H9 (cell line): ENCODE measurements at regions not wholly inside any gene's neighbourhood (a gene's known extent, or its start where the extent isn't known, plus 50 kb on each side); places are given as distances from the start of the nearest gene placed in this dataset.

Experiments
- DNase-seq: peaks from one replicate; pipeline ENCODE4 v3.0.0-alpha.2; 2017
- H2AFZ ChIP-seq: one replicate; pipeline ENCODE4 v1.6.1; 2013; ENCODE audit warnings: mild to moderate bottlenecking, low read length, control low read depth, moderate library complexity
- H2AK5ac ChIP-seq: 2 replicates; pipeline ENCODE4 v1.6.1; 2013; ENCODE audit warnings: low read length, control low read depth, mixed read lengths; ENCODE audit not compliant: insufficient read length
- H2BK120ac ChIP-seq: one replicate; pipeline ENCODE4 v1.6.1; 2013; ENCODE audit warnings: low read depth, mild to moderate bottlenecking, low read length, control low read depth, inconsistent platforms; ENCODE audit not compliant: poor library complexity, severe bottlenecking
- H2BK12ac ChIP-seq: 2 replicates; pipeline ENCODE4 v1.6.1; 2013; ENCODE audit warnings: low read length, control low read depth, mixed read lengths, low read depth; ENCODE audit not compliant: insufficient read length
- H2BK15ac ChIP-seq: 2 replicates; pipeline ENCODE4 v1.6.1; 2013; ENCODE audit warnings: low read depth, low read length, control low read depth
- H2BK20ac ChIP-seq: one replicate; pipeline ENCODE4 v1.6.1; 2013; ENCODE audit warnings: low read depth, mild to moderate bottlenecking, low read length, control low read depth, inconsistent platforms; ENCODE audit not compliant: poor library complexity, severe bottlenecking
- H2BK5ac ChIP-seq: 2 replicates; pipeline ENCODE4 v1.6.1; 2013; ENCODE audit warnings: low read length, control low read depth, mixed read lengths; ENCODE audit not compliant: insufficient read length
- H3K14ac ChIP-seq: 2 replicates; pipeline ENCODE4 v1.6.1; 2013; ENCODE audit warnings: low read length, control low read depth; ENCODE audit not compliant: insufficient read depth
- H3K18ac ChIP-seq: 2 replicates; pipeline ENCODE4 v1.6.1; 2013; ENCODE audit warnings: low read depth, mild to moderate bottlenecking, mixed read lengths, low read length, control low read depth; ENCODE audit not compliant: insufficient read length
- H3K23ac ChIP-seq: 2 replicates; pipeline ENCODE4 v1.6.1; 2013; ENCODE audit warnings: low read length, control low read depth, mixed read lengths, low read depth; ENCODE audit not compliant: insufficient read length
- H3K23me2 ChIP-seq: 2 replicates; pipeline ENCODE4 v1.6.1; 2013; ENCODE audit warnings: low read depth, mild to moderate bottlenecking, mixed read lengths, low read length, control low read depth; ENCODE audit not compliant: insufficient read length, poor library complexity, severe bottlenecking
- H3K27ac ChIP-seq: 2 replicates; pipeline ENCODE4 v1.5.1; 2013; ENCODE audit warnings: low read length, control low read depth, mixed read lengths, low read depth; ENCODE audit not compliant: insufficient read length
- H3K27me3 ChIP-seq: 2 replicates; pipeline ENCODE4 v1.6.1; 2013; ENCODE audit warnings: low read length, control low read depth, inconsistent platforms; ENCODE audit not compliant: insufficient read depth
- H3K4ac ChIP-seq: 2 replicates; pipeline ENCODE4 v1.6.1; 2013; ENCODE audit warnings: low read depth, mild to moderate bottlenecking, control low read depth, inconsistent platforms, low read length, moderate library complexity
- H3K4me1 ChIP-seq: 2 replicates; pipeline ENCODE4 v1.6.1; 2013; ENCODE audit warnings: low read length, control low read depth, inconsistent platforms; ENCODE audit not compliant: insufficient read depth
- H3K4me2 ChIP-seq: 2 replicates; pipeline ENCODE4 v1.6.1; 2013; ENCODE audit warnings: low read length, control low read depth, mixed read lengths; ENCODE audit not compliant: insufficient read length, insufficient read depth
- H3K56ac ChIP-seq: 2 replicates; pipeline ENCODE4 v1.6.1; 2013; ENCODE audit warnings: low read depth, mild to moderate bottlenecking, mixed read lengths, low read length, control low read depth; ENCODE audit not compliant: insufficient read length
- H3K79me1 ChIP-seq: 2 replicates; pipeline ENCODE4 v1.6.1; 2013; ENCODE audit warnings: low read depth, mild to moderate bottlenecking, moderate library complexity, low read length, control low read depth, inconsistent platforms; ENCODE audit not compliant: insufficient read depth, poor library complexity, severe bottlenecking
- H3K79me2 ChIP-seq: 2 replicates; pipeline ENCODE4 v1.6.1; 2013; ENCODE audit warnings: low read length, control low read depth, inconsistent platforms; ENCODE audit not compliant: insufficient read depth
- H3K9ac ChIP-seq: 2 replicates; pipeline ENCODE4 v1.6.1; 2013; ENCODE audit warnings: low read length, control low read depth, mixed read lengths; ENCODE audit not compliant: insufficient read length; ENCODE audit errors: extremely low read depth
- H3K9me3 ChIP-seq: one replicate; pipeline ENCODE4 v1.6.1; 2013; ENCODE audit warnings: low read depth, low read length, inconsistent platforms; ENCODE audit not compliant: control insufficient read depth
- H3T11ph ChIP-seq: one replicate; pipeline ENCODE4 v1.6.1; 2013; ENCODE audit warnings: mild to moderate bottlenecking, low read length, control low read depth, inconsistent platforms
- H4K20me1 ChIP-seq: one replicate; pipeline ENCODE4 v1.6.1; 2013; ENCODE audit not compliant: control insufficient read depth, insufficient read length, insufficient read depth
- H4K5ac ChIP-seq: 2 replicates; pipeline ENCODE4 v1.6.1; 2013; ENCODE audit warnings: low read depth, mild to moderate bottlenecking, mixed read lengths, low read length, control low read depth; ENCODE audit not compliant: insufficient read length
- H4K8ac ChIP-seq: replicated peaks from 2 replicates; pipeline ENCODE4 v1.6.1; 2013; ENCODE audit warnings: low read length, control low read depth, mixed read lengths, low read depth; ENCODE audit not compliant: insufficient read length
- H4K91ac ChIP-seq: 2 replicates; pipeline ENCODE4 v1.6.1; 2013; ENCODE audit warnings: low read depth, mild to moderate bottlenecking, moderate library complexity, mixed read lengths, low read length, control low read depth; ENCODE audit not compliant: insufficient read length
- H3K27ac Mint-ChIP-seq, 3 experiments: 2 replicates in 2 of 3; 3 replicates in 1 of 3; pipeline ENCODE4 v1.8.0; 2020 to 2021; ENCODE audit warnings: mixed read lengths in 3 of 3, mild to moderate bottlenecking in 1 of 3, moderate library complexity in 1 of 3
- H3K27me3 Mint-ChIP-seq: 2 replicates; pipeline ENCODE4 v1.8.0; 2021; ENCODE audit warnings: low read depth, mild to moderate bottlenecking, moderate library complexity, mixed read lengths
- H3K36me3 Mint-ChIP-seq, 3 experiments: 2 replicates in 2 of 3; 3 replicates in 1 of 3; pipeline ENCODE4 v1.8.0; 2020 to 2021; ENCODE audit warnings: low read depth in 3 of 3, mixed read lengths in 3 of 3; ENCODE audit not compliant: insufficient read depth in 1 of 3
- H3K4me1 Mint-ChIP-seq, 2 experiments: 2 replicates each; pipeline ENCODE4 v1.8.0; 2020; ENCODE audit warnings: mixed read lengths in 2 of 2
- H3K4me3 Mint-ChIP-seq, 2 experiments: 2 replicates in 1 of 2; 3 replicates in 1 of 2; pipeline ENCODE4 v1.8.0; 2020 to 2021; ENCODE audit warnings: mild to moderate bottlenecking in 2 of 2, mixed read lengths in 2 of 2, moderate library complexity in 1 of 2
- H3K9me3 Mint-ChIP-seq, 2 experiments: 2 replicates in 1 of 2; 3 replicates in 1 of 2; pipeline ENCODE4 v1.8.0; 2020; ENCODE audit warnings: mild to moderate bottlenecking in 2 of 2, mixed read lengths in 2 of 2, moderate library complexity in 1 of 2
- CTCF ChIP-seq: fragments of 200-600 bp; sonication (generic); conservative IDR thresholded peaks from 3 replicates; pipeline ENCODE4 v1.8.0; 2021; ENCODE audit warnings: antibody characterized with exemption, mild to moderate bottlenecking
- WGBS: extraction: QIAGEN DNeasy Blood & Tissue Kit; methylation state at CpG from one replicate; pipeline ENCODE4 v1.1.7; 2013; ENCODE audit warnings: missing lambda C conversion rate, low lambda C conversion rate, mixed read lengths; ENCODE audit not compliant: insufficient read length; ENCODE audit errors: extremely low coverage; 5-methylcytosine and 5-hydroxymethylcytosine counted together

DNA sequence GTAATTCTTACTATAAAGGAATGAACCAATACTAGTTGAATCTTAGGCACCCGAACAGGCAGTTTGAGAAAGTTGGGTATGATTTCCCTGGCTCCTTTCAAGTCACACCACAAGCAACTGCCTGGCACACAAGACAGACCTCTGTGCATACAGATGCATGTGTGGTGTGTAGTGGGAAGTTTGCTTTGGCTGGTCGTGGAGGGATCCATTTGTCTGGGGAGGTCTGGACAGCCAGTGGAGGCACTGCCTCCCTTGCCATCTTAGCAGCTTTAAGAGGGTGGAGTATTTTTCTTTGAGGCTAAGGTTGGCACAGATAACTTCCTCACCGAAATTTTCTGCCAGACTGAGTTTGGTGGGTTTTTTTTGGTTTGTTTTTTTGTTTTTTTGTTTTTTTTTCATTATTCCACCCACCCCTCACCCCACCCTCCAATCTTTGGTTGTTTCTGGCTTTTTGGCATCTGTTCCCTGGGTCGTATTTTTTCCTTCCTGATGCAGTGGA is 97.1 kb downstream of the TMEM212 start:
- no peaks in the 10 kb centered on the region for H3K27me3 Mint-ChIP-seq
- Histone ChIP-seq H4K91ac (no peak overlapping the region), H3K9ac (no peak overlapping the region), H3K23ac (no peak overlapping the region), H4K20me1 (no peaks in the 10 kb centered on the region), H2AK5ac (no peak overlapping the region), H2BK15ac (no peak overlapping the region), H3K79me1 (no peaks in the 10 kb centered on the region), H3K4ac (no peak overlapping the region), H4K8ac (no peak overlapping the region), H3K18ac (no peak overlapping the region), H2BK12ac (no peak overlapping the region), H3K9me3 (no peaks in the 10 kb centered on the region), H3K79me2 (no peaks in the 10 kb centered on the region), H2BK120ac (no peak overlapping the region), H3K23me2 (no peaks in the 10 kb centered on the region), H2BK20ac (no peak overlapping the region), H3T11ph (no peak overlapping the region), H3K4me2 (no peak overlapping the region), H3K27ac (no peak overlapping the region), H4K5ac (no peak overlapping the region), H3K14ac (no peak overlapping the region), H3K56ac (no peak overlapping the region), H3K27me3 (no peaks in the 10 kb centered on the region), H2BK5ac (no peak overlapping the region), H2AFZ (no peak overlapping the region), H3K4me1 (no peaks in the 10 kb centered on the region)
- H3K4me3 Mint-ChIP-seq, result no peak overlapping the region
- peaks cover 9 to 18% of the 10 kb centered on the region in 2 experiments for H3K4me1 Mint-ChIP-seq
- TF ChIP-seq CTCF, result no peak
- H3K27ac Mint-ChIP-seq, result no peak overlapping the region
- H3K36me3 Mint-ChIP-seq, result no peaks in the 10 kb centered on the region; a peak in 1 of 7 replicates
- H3K9me3 Mint-ChIP-seq, result no peaks in the 10 kb centered on the region
- DNase-seq, result no peak
- WGBS, result no CpG with 5 or more reads among the region's 4 CpGs
